HTR-8/SVneo (cell line): ENCODE measurements at regions not wholly inside any gene's neighbourhood (a gene's known extent, or its start where the extent isn't known, plus 50 kb on each side); places are given as distances from the start of the nearest gene placed in this dataset.

Experiments
- DNase-seq: peaks from one replicate; pipeline ENCODE4 v3.0.0; 2011; ENCODE audit warnings: low spot score, mixed read lengths; ENCODE audit not compliant: insufficient read length
- FAIRE-seq: peaks from 2 replicates; lab custom pipeline; 2011; peaks lifted over from hg19 to GRCh38; lab: Jason Lieb, UNC

DNA sequence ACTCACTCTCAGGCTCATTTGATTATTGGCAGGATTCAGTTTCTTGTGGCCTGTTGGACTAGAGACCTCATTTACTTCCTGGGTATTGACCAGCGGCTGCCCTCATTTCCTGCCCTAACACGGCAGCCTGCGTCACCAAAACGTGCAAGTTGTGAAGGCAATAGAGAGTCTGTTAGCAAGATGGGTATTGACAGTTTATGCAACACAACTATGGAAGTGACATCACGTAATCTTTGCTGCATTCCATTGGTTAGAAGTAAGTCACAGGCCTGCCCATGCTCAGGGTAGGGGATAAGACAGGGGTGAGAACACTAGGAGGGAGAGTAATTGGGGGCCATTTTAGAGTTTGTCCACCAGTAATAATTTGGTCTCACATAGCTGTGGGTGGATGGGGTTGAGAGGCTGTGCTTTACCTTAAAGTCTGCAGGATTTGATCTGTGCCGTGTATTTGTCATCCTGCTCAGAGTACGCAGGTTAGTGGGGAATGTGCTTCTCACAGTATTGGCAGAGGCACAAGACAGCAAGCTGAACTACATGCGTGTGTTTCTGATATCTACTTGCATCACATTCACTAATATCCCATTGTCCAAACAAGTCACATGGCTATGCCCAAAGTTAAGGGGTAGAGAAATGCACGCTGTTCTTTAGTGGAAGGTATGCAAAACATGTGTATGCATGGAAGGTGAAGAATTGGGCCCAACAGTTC, 83.3 kb downstream of the EDEM1 start:
- FAIRE-seq (no peak), DNase-seq (no peak)

DNA sequence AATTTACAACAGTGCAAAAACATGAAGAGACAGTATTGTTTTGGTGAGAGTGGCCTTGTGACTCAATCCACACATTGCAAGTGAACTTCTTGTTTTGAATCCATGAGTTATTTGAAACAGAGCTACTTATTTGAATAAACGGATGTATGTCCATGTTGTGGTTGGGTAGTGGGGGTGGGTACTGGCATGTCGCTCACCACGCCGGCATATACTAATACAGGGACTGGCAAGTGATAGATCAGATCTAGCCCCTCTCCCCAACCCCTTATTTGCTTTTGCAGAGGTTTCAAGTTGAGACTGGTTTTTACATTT, 83.8 kb downstream of the EDEM1 start:
- no peak for DNase-seq
- FAIRE-seq: no peak

DNA sequence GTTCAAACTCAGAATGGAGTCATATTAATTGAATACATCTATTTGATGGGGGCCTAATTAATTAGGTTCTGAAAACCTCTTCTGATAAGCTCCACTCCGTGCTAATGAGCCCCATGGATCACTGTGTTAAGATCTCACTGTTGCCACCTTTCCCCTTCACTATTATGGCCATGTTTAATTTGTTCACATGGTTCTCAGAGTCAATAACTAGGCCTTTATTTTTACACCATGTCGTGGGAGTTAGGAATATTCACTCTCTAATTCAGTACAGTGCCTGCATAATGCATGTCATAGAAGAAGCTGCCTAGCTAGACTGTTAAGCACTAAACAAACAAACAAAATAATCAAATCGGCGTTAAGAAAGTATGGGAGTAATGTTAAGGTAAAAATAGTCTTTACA, 84.9 kb downstream of the EDEM1 start:
- FAIRE-seq: no peak
- DNase-seq: no peak

DNA sequence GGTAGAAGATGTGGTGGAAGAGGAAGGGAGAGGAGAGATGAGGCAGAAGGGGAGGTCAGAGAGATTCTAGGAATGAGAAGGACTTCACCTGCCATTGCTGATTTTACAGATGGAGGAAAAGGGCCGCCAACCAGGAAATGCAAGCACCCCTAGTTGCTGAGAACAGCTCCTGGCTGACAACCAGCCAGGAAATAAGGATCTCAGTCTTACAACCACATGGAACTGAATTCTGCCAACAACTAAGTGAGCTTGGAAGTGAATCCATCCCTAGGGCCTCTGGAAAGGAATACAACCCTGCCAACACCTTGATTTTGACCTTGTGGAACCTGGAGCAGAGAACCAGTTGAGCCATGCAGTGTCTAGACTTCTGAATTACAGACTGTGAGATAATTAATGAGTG, 86.6 kb downstream of the EDEM1 start:
- FAIRE-seq (no peak), DNase-seq (no peak)

DNA sequence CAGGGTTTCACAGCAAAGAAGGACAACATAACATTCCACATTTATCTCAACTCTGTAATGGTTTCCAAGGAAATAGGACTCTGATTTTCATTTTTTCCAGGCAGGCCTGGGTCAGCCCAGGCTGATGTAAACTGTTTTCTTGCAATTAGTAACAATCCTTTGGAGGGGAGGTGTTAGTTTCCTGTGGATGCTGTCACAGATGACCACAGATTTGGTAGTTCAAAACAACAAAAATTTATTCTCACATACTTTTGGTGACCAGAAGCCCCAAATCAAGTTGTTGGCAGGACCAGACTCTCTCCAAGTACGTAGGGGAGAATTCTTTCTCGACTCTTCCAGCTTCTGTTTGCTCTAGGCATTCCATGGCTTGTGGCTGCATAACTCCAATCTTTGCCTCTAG, 88.0 kb downstream of the EDEM1 start:
- DNase-seq (no peak), FAIRE-seq (no peak)

DNA sequence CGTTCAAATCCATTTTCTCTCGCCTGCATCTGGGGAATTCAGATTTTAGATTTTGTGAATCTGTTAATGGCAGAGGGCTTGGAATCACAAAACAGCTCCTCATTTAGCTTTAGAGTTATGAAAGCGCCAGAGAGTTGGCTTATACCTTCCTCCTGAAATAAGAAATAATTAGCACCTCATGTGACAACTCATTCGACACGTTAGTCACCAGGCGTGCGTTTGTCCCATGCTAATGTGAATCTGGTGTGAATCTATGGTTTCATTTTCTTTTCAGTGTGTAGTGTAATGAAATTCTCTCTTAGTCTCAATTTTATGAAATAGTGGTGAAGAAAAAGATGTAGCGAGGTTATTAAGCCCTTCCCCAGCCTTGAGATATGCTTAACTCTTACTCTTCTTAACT, 89.4 kb downstream of the EDEM1 start:
- FAIRE-seq (no peak), DNase-seq (no peak)

DNA sequence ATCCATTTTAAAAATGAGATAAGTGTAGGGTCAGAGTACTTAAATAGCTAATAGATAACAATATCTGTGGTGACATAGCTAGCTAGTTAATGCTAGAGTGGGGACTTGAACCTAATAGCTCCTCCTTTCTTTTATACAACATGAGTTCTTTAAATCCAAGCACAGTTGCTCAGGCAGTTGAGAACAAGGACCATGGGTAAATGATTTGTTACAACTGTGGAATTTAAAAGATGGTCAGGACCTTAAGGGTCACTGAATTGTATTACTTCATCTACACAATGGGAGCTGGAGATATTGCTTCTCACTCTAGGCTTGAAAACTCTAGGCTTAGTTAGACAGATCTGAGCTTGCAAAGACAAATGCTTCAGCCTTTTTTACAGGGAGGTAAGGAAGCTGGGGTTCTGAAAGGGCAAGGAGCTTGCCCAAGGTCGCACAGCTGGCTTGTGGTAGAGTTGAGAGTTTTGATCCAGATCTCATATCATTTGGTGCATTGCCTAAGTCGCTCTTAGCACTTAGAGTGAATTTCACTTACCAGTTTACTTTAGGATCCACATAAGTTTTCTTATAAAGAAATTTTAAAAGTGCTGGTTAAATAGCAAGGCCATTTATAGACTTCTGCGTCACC, 90.2 kb downstream of the EDEM1 start:
- DNase-seq: no peak
- no peak for FAIRE-seq

DNA sequence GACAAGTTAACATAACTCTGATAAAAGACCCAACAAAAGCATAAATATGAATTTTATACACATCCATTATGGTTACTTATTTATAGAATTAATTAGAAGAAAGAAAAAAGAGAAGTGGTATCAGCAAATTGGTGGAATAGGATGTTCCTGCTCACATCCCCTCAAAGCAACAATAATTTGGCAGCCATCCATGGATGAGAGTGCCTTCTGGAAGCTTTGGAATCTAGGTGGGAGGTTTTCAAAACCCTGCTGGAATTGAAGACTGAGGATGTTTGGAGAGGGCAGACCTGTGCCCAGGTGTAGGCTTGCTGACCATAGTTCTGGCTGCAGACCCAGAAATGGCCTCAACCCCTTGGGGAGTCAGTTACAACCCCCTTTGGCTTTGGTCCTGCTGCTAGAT, 91.2 kb downstream of the EDEM1 start:
- no peak for FAIRE-seq
- DNase-seq: no peak

DNA sequence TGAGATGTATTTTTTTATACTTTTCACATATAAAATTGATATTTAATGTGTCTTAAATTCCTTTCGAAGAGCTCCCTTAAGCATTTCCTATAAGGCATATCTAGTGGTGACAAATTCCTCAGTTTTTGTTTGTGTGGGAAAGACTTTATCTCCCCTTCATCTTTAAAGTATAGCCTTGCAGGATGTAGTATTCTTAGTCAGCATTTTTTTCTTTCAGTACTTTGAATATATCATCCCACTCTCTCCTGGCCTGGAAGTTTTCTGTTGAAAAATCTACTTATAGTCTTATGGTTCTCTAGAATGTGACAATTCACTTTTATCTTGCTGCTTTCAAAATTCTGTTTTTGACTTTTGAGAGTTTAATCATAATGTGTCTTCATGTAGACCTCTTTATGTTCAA, 95.2 kb downstream of the EDEM1 start:
- FAIRE-seq (no peak), DNase-seq (no peak)

DNA sequence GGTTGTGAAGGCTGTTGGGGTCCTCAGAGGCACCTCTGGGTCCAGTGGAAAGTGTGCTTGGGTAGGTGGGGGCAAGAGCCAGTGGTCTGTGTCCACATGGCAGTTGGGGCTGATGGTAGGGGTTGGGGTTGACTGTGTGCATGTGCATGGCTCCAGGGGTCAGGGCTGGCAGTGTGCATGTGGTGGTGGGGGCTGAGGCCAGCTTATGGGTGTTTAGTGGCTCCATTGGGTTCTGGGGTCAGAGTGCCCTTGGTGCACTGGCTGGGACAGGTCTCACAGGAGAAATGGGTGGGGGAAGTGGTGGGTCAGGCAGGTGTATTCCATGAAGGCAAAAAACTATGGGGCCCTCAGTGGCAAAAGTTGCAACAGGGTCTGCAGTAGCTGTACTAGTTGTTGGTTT, 97.9 kb downstream of the EDEM1 start:
- FAIRE-seq: no peak
- DNase-seq: no peak

DNA sequence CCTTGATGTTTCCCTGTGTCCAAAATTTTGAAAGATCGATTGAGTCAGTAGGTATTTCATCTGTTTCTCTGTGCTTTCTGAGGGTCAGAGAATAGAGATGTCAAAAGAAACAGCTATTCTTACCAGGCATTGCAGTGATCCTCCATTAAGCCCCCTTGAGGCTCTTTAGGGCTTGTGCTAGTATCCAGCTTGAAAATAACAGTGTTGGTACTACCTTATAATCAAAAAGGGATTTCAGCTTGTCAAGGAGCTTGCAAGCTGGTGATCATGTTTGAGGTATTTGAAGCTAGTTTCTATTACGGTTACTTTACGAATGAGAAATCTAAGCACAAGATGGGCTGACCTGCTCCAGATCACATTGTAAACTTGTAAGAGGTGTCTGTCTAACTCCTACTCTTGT, 103.4 kb downstream of the EDEM1 start:
- DNase-seq: no peak
- FAIRE-seq: no peak

DNA sequence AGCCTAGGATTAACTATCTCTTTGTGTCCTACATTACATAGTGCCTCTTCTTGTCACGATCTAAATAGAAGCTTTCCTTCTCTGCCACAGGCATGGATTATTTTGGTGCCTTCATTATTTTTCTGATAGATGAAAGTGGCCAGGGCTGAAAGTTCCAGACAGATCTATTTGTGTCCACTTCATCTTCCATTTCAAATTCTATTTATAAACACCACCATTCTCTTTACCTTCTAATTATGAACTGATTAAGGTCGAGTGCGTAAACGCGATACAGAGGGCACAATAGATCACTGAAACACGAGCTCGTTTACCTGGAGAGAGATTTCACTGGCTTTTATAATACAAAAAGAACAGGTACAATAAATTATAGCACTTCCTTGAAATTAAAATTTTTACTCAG, 105.0 kb downstream of the EDEM1 start:
- no peak for DNase-seq
- FAIRE-seq: no peak

DNA sequence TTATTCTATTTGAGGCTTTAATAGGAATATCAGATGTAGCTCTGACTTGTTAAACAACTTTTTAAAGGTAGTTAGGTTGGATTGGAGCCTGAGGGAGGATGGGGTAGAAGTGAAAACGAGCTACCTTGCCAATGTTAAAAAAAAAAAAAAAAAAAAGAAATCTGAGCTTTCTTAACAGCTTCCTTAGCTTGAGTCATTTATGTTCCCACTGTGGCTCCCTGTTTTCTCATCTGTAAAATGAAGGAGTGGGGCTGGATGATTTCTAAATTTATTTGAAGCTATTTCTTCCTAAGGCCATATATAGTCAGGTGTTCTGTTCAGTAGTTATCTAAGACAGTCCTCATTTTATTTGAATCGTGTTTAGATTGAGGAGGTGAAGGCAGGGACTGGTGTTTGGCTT, 105.7 kb downstream of the EDEM1 start:
- FAIRE-seq: no peak
- DNase-seq: no peak

DNA sequence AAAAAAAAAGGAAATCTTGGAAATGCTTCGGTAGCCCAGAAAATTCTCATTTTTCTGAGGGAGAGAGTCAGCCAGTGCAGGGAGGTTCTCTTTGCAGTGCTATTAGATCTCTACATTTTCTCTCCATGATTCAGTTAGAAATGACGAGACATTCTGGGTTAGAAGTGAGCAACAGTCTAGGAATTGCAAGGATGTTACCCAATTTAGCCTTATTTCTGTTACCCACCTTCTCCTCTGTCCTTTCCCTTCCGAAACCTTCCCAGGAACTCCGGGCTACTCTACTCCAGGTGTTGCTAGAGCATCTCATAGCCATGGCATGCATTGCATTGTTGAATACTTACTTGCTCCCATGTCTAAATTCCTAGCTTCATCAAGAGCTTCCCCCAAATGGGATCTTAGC, 106.8 kb downstream of the EDEM1 start:
- DNase-seq (no peak), FAIRE-seq (no peak)

DNA sequence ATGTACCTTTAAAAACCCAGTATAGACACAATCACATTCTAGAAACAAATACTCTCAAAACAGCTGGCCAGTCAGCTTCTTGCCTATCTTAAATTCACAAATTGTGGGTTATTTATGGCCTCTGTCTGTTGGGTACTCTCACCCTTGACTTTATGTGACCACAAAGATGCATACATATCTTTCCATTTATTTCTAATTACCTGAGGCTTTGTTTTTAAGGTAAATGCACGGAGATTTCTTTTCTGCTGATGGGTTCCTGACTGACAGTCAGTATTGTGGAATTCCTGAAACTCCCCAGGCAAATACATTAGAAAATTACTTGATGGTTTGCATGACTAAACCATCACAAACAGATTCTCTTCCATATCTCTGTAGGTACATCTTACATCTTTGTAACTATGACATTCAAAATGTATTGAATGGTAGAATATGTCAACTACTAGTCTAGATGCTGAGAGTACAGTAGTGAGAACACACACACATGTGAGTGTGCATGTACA, 107.7 kb downstream of the EDEM1 start:
- FAIRE-seq (no peak), DNase-seq (no peak)

DNA sequence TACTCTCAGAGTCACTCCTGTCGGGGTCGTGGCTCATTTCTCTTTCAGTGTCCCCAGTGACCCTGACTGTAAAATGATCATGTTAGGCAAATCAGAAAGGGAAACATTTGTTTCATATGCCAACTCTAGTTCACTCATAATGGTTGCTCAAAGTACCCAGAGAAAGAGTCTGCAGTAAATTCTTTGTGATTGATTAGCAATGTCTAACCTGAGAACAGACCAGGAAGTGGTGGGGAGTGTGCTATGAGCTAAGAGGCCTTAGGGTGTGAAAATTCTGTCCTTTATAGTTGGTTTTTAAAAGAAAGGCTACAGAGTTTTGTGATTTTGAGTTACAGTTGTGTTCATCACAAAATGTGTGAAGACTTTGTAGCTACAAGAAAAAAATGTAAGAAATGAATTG, 108.9 kb downstream of the EDEM1 start:
- no peak for DNase-seq
- FAIRE-seq: no peak

DNA sequence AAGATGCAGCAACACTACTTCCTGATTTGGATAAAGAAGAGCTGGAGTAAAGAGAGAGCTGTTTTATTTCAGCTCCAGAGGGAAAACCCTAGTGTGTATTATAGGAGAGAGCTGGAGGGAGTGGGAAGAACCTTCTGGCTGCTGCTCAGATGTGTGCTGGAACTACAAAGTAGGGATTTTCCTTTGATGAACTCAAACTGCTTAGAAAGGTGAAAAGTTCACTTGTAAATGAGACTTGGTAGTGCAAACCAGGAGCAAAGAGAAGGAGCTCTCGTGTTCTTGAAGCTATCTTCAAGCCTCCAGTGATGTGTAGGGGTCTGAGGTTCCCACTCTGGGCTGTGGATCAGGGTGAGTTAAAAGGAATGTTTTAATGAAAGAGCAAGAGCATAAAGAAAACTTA, 110.4 kb downstream of the EDEM1 start:
- no peak for FAIRE-seq
- DNase-seq: no peak

DNA sequence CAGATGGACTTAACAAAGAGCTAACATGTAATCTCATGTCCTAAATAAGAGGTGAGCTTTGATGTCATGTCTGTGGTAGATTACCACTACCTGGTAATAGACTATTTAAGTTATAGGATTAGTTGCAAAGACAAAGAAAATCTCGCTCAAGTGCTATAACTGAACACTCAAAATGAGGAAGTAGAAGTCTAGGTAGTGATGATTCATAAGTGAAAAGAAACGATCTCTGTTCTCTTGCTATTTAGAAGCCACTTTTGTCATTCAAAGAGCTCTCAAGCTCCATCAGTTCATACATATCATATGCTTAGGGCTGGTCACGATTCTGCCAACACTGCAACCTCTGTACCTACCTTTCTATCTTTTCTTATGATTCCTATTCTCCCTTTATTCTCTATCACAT, 110.9 kb downstream of the EDEM1 start:
- DNase-seq (no peak), FAIRE-seq (no peak)

DNA sequence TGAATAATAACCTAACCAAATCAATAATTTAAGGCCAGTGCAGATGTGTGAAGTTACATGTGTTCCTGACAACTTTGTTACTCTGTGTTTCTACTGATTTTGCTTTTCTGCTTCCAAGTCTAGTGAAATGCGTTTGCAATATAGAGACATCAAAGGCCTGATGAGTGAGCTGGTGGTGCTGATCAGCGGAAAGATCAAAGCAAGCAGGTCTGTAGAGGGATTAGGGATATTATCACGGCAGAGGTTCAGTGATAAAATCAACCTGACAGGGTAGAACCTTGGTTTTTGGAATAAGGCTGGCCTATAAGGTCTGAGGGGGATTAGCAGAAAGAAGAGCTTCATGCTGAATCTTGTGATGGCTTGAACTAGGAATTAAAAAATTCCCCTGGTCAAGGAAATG, 111.7 kb downstream of the EDEM1 start:
- DNase-seq (no peak), FAIRE-seq (no peak)

DNA sequence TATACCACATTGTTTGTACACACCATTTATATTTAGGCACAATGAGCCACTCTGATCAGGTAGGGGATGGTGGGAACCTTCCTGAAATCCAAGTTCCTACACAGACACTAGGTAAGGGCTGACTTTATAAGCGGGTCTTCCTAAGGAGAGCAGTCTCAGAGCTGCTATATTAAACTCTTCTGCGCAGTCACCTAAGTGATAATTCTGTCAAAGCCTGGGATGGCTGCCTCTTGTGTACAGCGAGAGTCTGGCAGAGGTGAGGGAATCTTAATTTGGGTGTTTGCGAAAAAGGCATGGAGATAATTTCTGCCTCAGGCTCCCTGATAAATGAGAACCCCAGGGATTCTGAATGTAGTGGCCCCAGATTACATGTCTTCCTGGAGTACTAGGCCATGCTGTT, 113.1 kb downstream of the EDEM1 start:
- FAIRE-seq (no peak), DNase-seq (no peak)

DNA sequence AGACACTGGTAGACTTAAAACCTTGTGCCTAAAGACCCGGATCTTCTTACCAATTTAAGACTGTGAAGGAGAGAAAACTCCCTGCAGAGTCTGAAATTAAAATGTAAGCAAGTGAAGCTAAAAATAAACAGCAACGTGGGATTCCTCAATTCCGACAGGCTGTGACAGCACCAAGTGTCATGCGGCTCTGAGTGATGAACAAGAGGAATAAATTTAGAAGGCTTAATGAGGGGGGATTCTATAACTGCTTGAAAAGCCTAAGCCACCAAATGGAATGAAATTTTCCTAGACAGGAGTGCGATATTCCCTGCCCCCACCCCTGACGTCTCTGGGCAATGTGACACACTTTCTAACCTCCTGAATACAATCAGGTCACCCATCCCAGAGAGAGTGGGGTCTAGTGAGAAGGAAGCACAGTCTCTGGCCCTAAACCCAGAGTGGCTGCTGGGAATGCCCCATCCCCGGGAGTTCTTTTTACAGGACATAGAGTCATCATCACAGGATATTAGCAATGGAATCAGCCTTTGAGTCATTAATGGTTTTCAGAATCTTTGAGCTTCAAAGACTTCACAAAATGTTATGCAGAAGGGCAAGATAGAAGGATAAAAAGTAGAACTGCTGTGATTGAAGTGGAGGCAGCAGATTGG, 114.3 kb downstream of the EDEM1 start:
- DNase-seq (no peak), FAIRE-seq (no peak)

DNA sequence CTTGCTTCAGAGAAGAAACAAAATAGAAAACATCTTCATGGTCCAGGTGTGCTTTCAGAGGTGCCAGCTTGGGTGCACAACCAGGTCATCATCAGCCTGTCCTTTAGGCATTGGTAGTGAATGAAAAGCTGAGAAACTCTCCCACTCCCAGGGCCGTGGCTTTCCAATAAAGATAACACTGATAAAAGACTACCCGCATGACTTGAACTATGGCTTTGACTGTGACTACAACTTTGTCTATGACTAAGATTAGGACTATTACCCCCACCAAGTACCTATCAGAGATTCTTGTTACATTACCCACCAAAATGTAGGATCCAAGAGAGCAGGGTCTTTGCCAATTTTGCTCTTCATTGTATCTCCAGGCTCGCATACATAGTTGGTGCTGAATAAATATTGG, 115.2 kb downstream of the EDEM1 start:
- DNase-seq: no peak
- FAIRE-seq: no peak
